A549 (cell line): ENCODE measurements at regions not wholly inside any gene's neighbourhood (a gene's known extent, or its start where the extent isn't known, plus 50 kb on each side); places are given as distances from the start of the nearest gene placed in this dataset.

ENCODE experiments used
- CTCF ChIP-seq: fragments of >200 bp; sonication (Bioruptor Twin); formaldehyde crosslinking; IDR thresholded peaks from 3 replicates; pipeline ENCODE4 v1.5.1; 2016
- MYC ChIP-seq: IDR thresholded peaks from 2 replicates; pipeline ENCODE4 v1.6.1; 2012; ENCODE audit warnings: mild to moderate bottlenecking, inconsistent platforms, low read length, improper control_type of control experiment, borderline replicate concordance
- PHF8 ChIP-seq: fragments of 200-600 bp; sonication (generic); IDR thresholded peaks from 2 replicates; pipeline ENCODE4 v1.6.1; 2016; ENCODE audit warnings: low read depth, mild to moderate bottlenecking, antibody characterized with exemption, moderate library complexity, borderline replicate concordance
- POLR2A ChIP-seq: IDR thresholded peaks from 2 replicates; pipeline ENCODE4 v1.6.1; 2012; ENCODE audit warnings: mild to moderate bottlenecking, low read length
- REST ChIP-seq: fragments of 200-600 bp; sonication (generic); IDR thresholded peaks from 2 replicates; pipeline ENCODE4 v1.6.1; 2016; ENCODE audit warnings: antibody characterized with exemption, mild to moderate bottlenecking, moderate library complexity

- TF ChIP-seq CTCF, result no peak
- TF ChIP-seq POLR2A, result no peak
- no peak for TF ChIP-seq REST
- TF ChIP-seq PHF8, result no peak
- TF ChIP-seq MYC, result no peak
These were observed 663.7 kb downstream of the ADGRL2 start for GRCh38 chr1:82464362-82465001.
